ENCODE measurements at regions not wholly inside any gene's neighbourhood (a gene's known extent, or its start where the extent isn't known, plus 50 kb on each side); places are given as distances from the start of the nearest gene placed in this dataset.
"Not testable (repeated sequence)": the region's sequence is repeated elsewhere in the genome, so short reads cannot be mapped to it uniquely, and the experiment has no call there.

GRCh38 chr9:110011628-110012320 is 196.2 kb downstream of the C9orf152 start:
- TF ChIP-seq CTCF (conservative IDR thresholded peaks at IDR 0.05): no peak
- no peak overlapping the region for H3K27ac ChIP-seq

- no peak for TF ChIP-seq CTCF (conservative IDR thresholded peaks at IDR 0.05)
- no peak overlapping the region for H3K27ac ChIP-seq
Observed at GRCh38 chr9:110013064-110013463, 194.9 kb downstream of the C9orf152 start.

- no peak for TF ChIP-seq CTCF (conservative IDR thresholded peaks at IDR 0.05)
- no peak overlapping the region for H3K27ac ChIP-seq
Observed at GRCh38 chr9:110015759-110016158, 192.2 kb downstream of the C9orf152 start.

- no peak overlapping the region for H3K27ac ChIP-seq
- TF ChIP-seq CTCF (conservative IDR thresholded peaks at IDR 0.05): no peak
Observed at GRCh38 chr9:110016340-110016739, 191.6 kb downstream of the C9orf152 start.

GRCh38 chr9:110020216-110020615 is 187.7 kb downstream of the C9orf152 start:
- H3K27ac ChIP-seq: not testable (repeated sequence)

GRCh38 chr9:110021891-110022290 is 186.1 kb downstream of the C9orf152 start:
- no peak for TF ChIP-seq CTCF (conservative IDR thresholded peaks at IDR 0.05)
- H3K27ac ChIP-seq: no peak overlapping the region

GRCh38 chr9:110023221-110023620 is 184.7 kb downstream of the C9orf152 start:
- not testable (repeated sequence) for H3K27ac ChIP-seq

GRCh38 chr9:110025551-110026170 is 182.3 kb downstream of the C9orf152 start:
- TF ChIP-seq CTCF (conservative IDR thresholded peaks at IDR 0.05): no peak

More at GRCh38 chr9:110025551-110026170, 182.3 kb downstream of the C9orf152 start:
- H3K27ac ChIP-seq: no peak overlapping the region

Data from VCaP (cell line).